Hematopoietic multipotent progenitor cell treated with erythropoietin and hydrocortisone succinate and interleukin-3 and kit ligand, for 6 days (in vitro differentiated cells): ENCODE measurements at regions not wholly inside any gene's neighbourhood (a gene's known extent, or its start where the extent isn't known, plus 50 kb on each side); places are given as distances from the start of the nearest gene placed in this dataset.
"Not testable (repeated sequence)": the region's sequence is repeated elsewhere in the genome, so short reads cannot be mapped to it uniquely, and the experiment has no call there.

Experiments
- DNase-seq: peaks from one replicate; pipeline ENCODE4 v3.0.0-alpha.2; 2015

DNA sequence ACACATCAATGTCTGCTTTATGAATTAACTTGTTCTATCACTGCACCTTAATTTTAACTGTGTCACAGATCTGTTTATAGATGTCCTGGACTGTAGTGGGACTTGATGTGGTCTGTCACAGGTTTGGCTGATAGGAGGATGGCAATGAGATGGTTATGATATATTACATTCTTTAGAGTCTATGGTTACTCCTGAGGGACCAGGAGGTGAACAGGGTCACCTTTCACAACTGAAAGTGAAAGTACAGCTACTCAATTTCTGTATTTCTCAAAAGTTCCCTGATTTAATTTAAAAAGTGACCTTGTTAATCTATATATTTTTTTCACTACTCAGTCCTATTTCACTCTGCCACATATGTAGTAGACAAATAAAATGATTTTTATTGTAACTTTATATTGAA, 1284.1 kb upstream of the GYPC start:
- DNase-seq: no peak

- no peak for DNase-seq
Observed at GRCh38 chr2:125373293-125373692, 1282.7 kb upstream of the GYPC start.

DNA sequence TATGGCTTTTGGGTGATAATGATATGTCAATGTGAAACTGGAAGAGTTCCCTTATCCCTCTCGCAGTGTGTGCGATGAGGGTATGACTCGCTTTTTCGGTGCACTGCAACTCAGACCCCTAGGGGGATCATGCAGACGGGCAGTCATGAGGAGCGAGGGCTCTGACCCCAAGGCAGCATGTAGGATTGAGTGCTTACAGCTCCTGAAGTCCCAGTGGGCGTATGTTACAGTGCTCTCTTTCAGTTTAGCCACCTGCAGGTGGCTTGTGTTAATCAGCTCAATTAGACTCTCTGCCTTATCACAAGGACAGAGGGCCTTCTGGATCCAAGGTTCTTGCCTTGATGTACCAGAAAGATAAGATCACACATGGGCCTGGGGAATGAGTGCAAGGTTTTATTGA, 1269.9 kb upstream of the GYPC start:
- no peak for DNase-seq

- no peak for DNase-seq
Observed at GRCh38 chr2:125397535-125398251, 1258.3 kb upstream of the GYPC start.

DNA sequence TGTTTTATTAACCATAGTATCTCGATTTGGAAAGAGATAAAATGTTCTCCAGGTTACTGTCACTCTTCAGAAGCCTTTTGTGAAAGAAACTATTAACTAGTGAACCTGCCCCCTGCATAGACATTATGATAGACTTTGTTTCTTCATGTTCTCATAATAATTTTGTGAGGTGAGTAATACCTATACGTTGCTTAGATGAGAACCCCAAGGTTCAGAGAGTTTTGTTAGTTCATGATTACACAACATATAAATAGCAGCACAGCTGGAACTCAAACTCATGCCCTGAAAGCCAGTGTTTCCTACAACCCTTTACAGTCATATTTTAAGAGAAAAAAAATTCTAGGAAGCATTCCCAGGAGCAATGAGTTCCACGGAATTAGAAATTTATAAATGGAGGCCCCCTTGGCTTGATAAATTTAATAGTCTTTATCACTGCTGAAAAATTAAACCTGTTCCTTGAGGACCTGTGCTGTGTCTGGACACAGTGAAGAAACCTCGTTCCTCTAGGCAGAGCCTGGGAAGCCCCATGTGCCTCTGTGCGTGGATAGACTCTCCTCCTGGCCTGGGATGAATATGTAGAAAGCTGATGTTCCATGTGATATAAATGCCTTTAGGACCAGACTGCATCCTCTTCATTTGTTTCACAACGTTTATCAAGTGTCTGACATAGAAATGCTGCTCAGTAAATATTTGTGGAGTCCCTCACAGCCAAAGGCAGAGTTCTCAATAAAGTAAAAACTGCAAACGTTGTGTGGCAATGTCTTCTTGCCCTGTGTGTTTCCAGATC, 1257.0 kb upstream of the GYPC start:
- no peak for DNase-seq

GRCh38 chr2:125405816-125406215, 1250.1 kb upstream of the GYPC start:
- no peak for DNase-seq

DNA sequence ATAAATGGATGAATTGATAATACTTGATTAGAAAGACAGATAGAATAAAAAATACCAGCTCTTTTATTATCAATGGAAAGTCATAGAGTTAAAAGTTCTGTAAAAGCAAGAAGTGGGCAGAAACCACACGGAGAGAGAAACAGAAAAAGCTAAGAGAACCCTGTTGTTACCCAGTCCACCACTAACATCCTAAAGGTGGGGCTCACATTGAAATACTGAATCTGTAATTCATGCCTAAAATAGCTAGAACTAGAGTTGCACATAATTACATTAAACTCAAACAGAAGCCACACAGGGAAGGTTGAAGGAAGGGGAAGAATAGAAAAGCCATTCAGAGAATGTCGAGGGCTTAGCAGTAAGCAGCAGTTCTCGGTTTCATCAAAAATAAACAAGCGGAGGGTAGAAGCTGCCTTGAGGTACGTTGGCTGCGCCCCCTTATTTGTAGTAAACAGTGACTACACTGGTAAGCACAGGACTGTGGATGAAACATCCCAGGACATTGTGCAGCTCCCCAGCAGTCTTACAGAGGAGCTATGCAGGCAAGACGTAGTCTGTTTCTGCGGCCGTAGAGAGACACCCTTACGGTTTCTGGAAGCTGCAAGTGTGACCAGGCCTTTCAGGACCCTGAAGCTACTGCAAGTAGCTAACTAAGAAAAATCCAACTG, 1247.0 kb upstream of the GYPC start:
- DNase-seq: no peak

DNA sequence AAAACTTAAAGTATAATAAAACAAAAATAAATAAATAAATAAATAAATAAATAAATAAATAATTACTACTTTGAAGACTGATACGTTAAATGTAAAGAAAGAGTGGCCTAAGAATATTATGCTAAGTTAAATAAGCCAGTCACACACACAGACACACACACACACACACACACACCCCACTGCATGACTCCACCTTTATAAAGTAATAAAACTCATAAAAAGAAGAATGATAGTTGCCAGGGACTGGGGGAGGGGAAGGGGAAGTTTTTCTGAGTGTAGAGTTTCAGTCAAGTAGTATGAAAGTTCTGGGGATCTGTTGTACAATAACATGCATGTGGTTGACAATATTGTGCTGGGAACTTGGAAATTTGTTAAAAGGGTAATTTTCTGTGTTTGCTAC, 1237.5 kb upstream of the GYPC start:
- no peak for DNase-seq

- not testable (repeated sequence) for DNase-seq
Observed at GRCh38 chr2:125422198-125422770, 1233.7 kb upstream of the GYPC start.

DNA sequence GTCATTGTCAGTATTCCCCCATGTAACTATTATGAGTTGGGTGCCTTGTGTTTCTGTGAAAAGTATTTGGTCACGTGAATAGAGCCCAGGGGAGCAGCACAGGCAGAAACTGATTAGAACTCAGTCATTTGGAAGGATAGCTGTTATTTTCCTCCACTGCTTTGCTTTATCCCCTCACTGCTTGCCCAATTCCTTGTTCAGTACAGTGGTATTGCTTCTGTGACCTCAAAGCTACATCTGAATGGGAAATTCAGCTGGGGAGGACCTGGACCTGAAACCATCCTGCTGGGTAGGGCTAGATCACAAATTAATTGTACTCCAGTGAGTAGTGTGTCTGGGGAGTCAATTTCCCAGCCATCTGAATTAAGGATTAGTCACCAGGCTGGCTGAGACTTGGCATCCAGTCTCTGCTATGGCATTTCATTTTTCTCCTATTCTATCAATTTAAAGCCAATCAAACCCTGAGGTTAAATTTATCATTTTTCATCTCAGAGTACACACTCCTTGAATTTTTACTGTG, 1231.6 kb upstream of the GYPC start:
- no peak for DNase-seq

DNA sequence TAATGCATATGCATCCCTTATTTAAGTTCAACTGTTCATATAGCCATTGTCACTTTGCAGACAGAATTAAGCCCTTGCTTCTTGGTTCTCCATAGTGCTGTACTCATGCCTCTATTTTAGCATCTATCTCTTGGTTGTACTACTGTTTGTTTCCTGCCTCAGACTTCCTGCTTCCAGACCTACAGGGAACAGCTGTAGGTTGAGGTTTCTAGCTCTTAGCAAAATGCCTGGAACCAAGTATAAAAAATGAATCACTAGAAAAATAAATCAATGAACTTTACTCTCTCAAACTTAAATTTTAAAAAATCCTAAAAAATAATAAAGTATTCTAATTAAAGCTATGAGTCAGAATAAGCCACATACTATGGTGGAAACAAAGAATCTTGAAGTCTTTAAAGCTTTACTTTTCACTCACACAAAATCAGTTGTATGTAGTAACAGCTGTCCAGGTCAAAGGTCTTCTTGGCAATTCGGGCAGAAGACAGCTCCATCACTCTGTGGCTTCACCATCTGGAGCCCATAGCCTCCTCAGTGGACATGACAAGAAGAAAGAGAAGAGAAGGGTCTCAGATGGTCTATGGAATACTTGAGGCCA, 1228.1 kb upstream of the GYPC start:
- no peak for DNase-seq

- DNase-seq: no peak
Observed at GRCh38 chr2:125444106-125444505, 1211.9 kb upstream of the GYPC start.

DNA sequence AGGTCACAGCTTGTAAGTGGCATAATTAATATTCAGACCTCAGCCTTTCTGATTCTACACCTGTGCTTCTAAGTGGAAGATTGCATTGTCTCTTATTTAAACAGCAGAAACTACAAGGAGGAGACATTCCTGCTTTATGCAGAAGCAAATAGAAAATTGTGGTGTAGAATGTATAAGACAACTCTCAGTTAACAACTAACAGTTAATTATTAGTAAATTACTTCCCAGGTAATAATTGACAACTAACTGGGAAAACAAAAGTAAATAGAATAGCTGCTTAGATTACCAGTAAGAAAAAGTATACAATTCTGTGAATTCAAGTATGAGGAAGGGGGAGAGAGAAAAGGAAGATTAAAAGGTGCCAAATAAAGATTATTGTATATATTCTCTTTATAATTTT, 1210.5 kb upstream of the GYPC start:
- DNase-seq: no peak

DNA sequence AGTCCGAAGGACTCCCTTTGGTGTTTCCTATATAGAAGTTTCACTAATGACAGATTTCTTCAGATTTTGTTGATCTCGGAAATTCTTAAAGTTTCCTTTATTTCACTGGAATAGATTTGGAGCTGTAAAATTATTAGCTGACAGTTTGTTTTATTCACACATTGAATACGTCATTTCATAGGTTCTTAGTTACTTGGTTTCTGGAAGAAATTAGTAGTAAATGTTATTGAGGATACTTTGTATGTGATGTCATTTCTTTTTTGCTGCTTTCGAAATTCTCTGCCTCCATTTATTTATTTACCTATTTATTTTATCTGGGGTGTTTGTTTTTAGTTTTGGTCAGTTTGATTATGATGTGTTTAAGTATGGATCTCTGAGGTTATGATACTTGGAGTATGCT, 1205.9 kb upstream of the GYPC start:
- DNase-seq: no peak

- no peak for DNase-seq
Observed at GRCh38 chr2:125455110-125455509, 1200.8 kb upstream of the GYPC start.

DNA sequence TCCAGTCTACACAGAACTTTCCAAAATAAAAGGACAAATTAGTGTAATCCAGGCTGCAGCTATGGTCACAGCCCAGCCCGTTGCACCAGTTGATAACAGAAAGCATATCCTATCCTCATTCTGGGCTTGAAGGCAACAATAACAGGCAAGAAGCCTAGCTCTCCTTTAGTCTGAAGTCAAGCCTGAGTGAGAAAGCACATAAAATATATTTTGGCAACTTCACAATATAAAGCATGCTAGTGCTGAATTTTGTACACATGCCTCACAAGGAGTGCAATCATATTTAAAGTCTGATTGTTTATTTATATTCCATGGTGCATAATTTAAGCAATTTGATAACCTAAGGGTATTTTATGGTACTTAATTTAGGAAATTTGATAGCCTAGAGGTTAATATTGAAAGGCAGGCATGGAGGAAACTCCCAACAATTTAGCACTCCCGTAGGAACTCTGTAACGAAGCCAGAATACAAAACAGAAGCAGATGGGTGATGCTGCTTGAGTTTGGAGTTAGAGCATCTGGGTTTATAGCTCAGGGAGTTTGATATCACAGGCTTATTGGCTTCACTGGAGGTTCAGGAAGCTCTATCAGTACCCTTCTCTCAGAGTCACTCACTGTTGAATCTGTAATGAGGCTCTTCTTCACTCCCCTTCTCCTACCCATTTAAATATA, 1199.1 kb upstream of the GYPC start:
- DNase-seq: no peak

GRCh38 chr2:125471963-125472362, 1184.0 kb upstream of the GYPC start:
- DNase-seq: no peak

GRCh38 chr2:125479143-125479636, 1176.8 kb upstream of the GYPC start:
- DNase-seq: no peak

DNA sequence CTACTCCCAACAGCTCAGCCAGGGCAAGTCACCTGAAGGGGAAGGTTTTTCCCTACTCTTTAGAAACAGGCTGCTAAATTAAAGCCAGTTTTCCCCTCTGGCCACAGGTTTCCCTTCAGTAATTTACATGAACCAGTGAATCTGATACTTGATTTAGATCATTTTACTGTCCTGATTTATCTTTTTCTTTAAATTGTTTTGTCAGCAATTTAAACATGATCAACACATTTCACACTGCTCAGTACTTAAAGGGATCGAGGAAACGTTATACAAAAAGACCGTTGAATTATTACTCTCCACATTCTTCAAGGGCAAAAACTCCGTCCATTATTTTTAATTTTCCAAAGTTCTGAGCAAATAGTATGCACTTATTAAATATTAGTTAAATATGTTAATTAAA, 1165.7 kb upstream of the GYPC start:
- DNase-seq: no peak

GRCh38 chr2:125491663-125492062, 1164.3 kb upstream of the GYPC start:
- DNase-seq: no peak

GRCh38 chr2:125512313-125512712, 1143.6 kb upstream of the GYPC start:
- DNase-seq: no peak

- DNase-seq: peak; percentile 44
Observed at GRCh38 chr2:125516496-125517109, 1139.4 kb upstream of the GYPC start.
